ENCODE measurements at regions not wholly inside any gene's neighbourhood (a gene's known extent, or its start where the extent isn't known, plus 50 kb on each side); places are given as distances from the start of the nearest gene placed in this dataset.

- H3K27me3 ChIP-seq (replicated peaks; ENCODE audit: insufficient read depth, low read depth, low read length, poor library complexity) = no peaks in the 10 kb centered on the region
- H3K9me3 ChIP-seq (ENCODE audit: low read depth, low read length, poor library complexity, severe bottlenecking) = no peaks in the 10 kb centered on the region
- no peak for TF ChIP-seq CTCF (conservative IDR thresholded peaks at IDR 0.05; ENCODE audit: low read depth, low read length)
- TF ChIP-seq EZH2 (IDR thresholded peaks at IDR 0.05; ENCODE audit: borderline replicate concordance, low read depth, low read length, poor library complexity, severe bottlenecking) = no peak
- BruUV-seq (replicated peaks) = no TSS peak
- ChIA-PET POLR2A (ENCODE audit: low non-redundant PET) (no interaction called here), CTCF (no interaction called here)
- DNase-seq (ENCODE audit: low spot score) = no peak
- no peaks in the 10 kb centered on the region for H3K36me3 ChIP-seq (ENCODE audit: insufficient read depth, low read length, poor library complexity, severe bottlenecking)
- H3K27ac ChIP-seq (ENCODE audit: low read depth, low read length, poor library complexity, severe bottlenecking) = no peak overlapping the region
- intact Hi-C loops (cut with micrococcal nuclease; ENCODE audit: unreplicated experiment) = no loop called here
- H3K4me3 ChIP-seq (ENCODE audit: low read depth, low read length, poor library complexity, severe bottlenecking) = no peak overlapping the region
- H3K4me1 ChIP-seq (ENCODE audit: insufficient read depth, low read length, poor library complexity, severe bottlenecking) = peaks cover 13% of the 10 kb centered on the region
Measured at GRCh38 chr10:29702273-29703164, 67.7 kb upstream of the SVIL start.

GRCh38 chr10:29701306-29701705, 66.5 kb upstream of the SVIL start:
- Histone ChIP-seq H3K27ac (ENCODE audit: low read depth, low read length, poor library complexity, severe bottlenecking) (no peak overlapping the region), H3K4me3 (ENCODE audit: low read depth, low read length, poor library complexity, severe bottlenecking) (no peak overlapping the region), H3K9me3 (ENCODE audit: low read depth, low read length, poor library complexity, severe bottlenecking) (no peaks in the 10 kb centered on the region), H3K27me3 (replicated peaks; ENCODE audit: insufficient read depth, low read depth, low read length, poor library complexity) (no peaks in the 10 kb centered on the region), H3K4me1 (ENCODE audit: insufficient read depth, low read length, poor library complexity, severe bottlenecking) (peaks cover 13% of the 10 kb centered on the region), H3K36me3 (ENCODE audit: insufficient read depth, low read length, poor library complexity, severe bottlenecking) (no peaks in the 10 kb centered on the region)
- no peak for TF ChIP-seq CTCF (conservative IDR thresholded peaks at IDR 0.05; ENCODE audit: low read depth, low read length)
- TF ChIP-seq EZH2 (IDR thresholded peaks at IDR 0.05; ENCODE audit: borderline replicate concordance, low read depth, low read length, poor library complexity, severe bottlenecking) = no peak
- CTCF ChIA-PET = no interaction called here
- no peak for DNase-seq (ENCODE audit: low spot score)
- intact Hi-C loops (cut with micrococcal nuclease; ENCODE audit: unreplicated experiment) = no loop called here
- no TSS peak for BruUV-seq (replicated peaks)
- POLR2A ChIA-PET (ENCODE audit: low non-redundant PET) = no interaction called here

- DNase-seq (ENCODE audit: low spot score) = no peak
- intact Hi-C loops (cut with micrococcal nuclease; ENCODE audit: unreplicated experiment) = no loop called here
- CTCF ChIA-PET = no interaction called here
- Histone ChIP-seq H3K9me3 (ENCODE audit: low read depth, low read length, poor library complexity, severe bottlenecking) (no peaks in the 10 kb centered on the region), H3K27me3 (replicated peaks; ENCODE audit: insufficient read depth, low read depth, low read length, poor library complexity) (no peaks in the 10 kb centered on the region), H3K27ac (ENCODE audit: low read depth, low read length, poor library complexity, severe bottlenecking) (no peak overlapping the region), H3K4me1 (ENCODE audit: insufficient read depth, low read length, poor library complexity, severe bottlenecking) (peaks cover 13% of the 10 kb centered on the region), H3K4me3 (ENCODE audit: low read depth, low read length, poor library complexity, severe bottlenecking) (no peak overlapping the region), H3K36me3 (ENCODE audit: insufficient read depth, low read length, poor library complexity, severe bottlenecking) (no peaks in the 10 kb centered on the region)
- TF ChIP-seq CTCF (conservative IDR thresholded peaks at IDR 0.05; ENCODE audit: low read depth, low read length) = no peak
- TF ChIP-seq EZH2 (IDR thresholded peaks at IDR 0.05; ENCODE audit: borderline replicate concordance, low read depth, low read length, poor library complexity, severe bottlenecking) = no peak
- BruUV-seq (replicated peaks) = no TSS peak
- POLR2A ChIA-PET (ENCODE audit: low non-redundant PET) = interaction anchor here (0.7 kb wide), 1 partner anchor 10 kb away, joined by 3 read pairs; no protein-coding TSS in a partner anchor
Measured at GRCh38 chr10:29699621-29700020, 64.8 kb upstream of the SVIL start.

All from A673 (cell line).